Endodermal cell (in vitro differentiated cells): ENCODE measurements at regions not wholly inside any gene's neighbourhood (a gene's known extent, or its start where the extent isn't known, plus 50 kb on each side); places are given as distances from the start of the nearest gene placed in this dataset.

ENCODE experiments used
- DNase-seq: peaks from one replicate; pipeline ENCODE4 v3.0.0-alpha.2; 2017
- H3K27ac ChIP-seq: 2 replicates; pipeline ENCODE4 v1.5.1; 2013; ENCODE audit warnings: mild to moderate bottlenecking, low read depth, low read length, moderate library complexity
- H3K27me3 ChIP-seq: 2 replicates; pipeline ENCODE4 v1.6.1; 2013; ENCODE audit warnings: mild to moderate bottlenecking, low read length, moderate library complexity; ENCODE audit not compliant: insufficient read depth, control insufficient read depth, poor library complexity, severe bottlenecking
- H3K36me3 ChIP-seq: 2 replicates; pipeline ENCODE4 v1.7.0; 2013; ENCODE audit warnings: mild to moderate bottlenecking, low read length, moderate library complexity; ENCODE audit not compliant: control insufficient read depth, insufficient read depth
- H3K4me1 ChIP-seq: one replicate; pipeline ENCODE4 v1.7.0; 2013; ENCODE audit warnings: low read length; ENCODE audit not compliant: control insufficient read depth, insufficient read depth
- H3K4me3 ChIP-seq: 2 replicates; pipeline ENCODE4 v1.5.1; 2013; ENCODE audit warnings: mild to moderate bottlenecking, low read length, moderate library complexity
- H3K9ac ChIP-seq: 2 replicates; pipeline ENCODE4 v1.6.1; 2013; ENCODE audit warnings: mild to moderate bottlenecking, low read length, moderate library complexity; ENCODE audit not compliant: poor library complexity, severe bottlenecking; ENCODE audit errors: extremely low read depth
- H3K9me3 ChIP-seq: 2 replicates; pipeline ENCODE4 v1.6.1; 2013; ENCODE audit warnings: mild to moderate bottlenecking, low read length, moderate library complexity; ENCODE audit not compliant: control insufficient read depth
- H3K27ac Mint-ChIP-seq: 2 replicates; pipeline ENCODE4 v1.8.0; 2020; ENCODE audit warnings: mixed read lengths
- H3K27me3 Mint-ChIP-seq: 2 replicates; pipeline ENCODE4 v1.8.0; 2021; ENCODE audit warnings: mild to moderate bottlenecking, mixed read lengths; ENCODE audit not compliant: insufficient read depth
- H3K36me3 Mint-ChIP-seq: 2 replicates; pipeline ENCODE4 v1.8.0; 2020; ENCODE audit warnings: low read depth, mixed read lengths
- H3K4me1 Mint-ChIP-seq: 2 replicates; pipeline ENCODE4 v1.8.0; 2020; ENCODE audit warnings: mixed read lengths
- H3K4me3 Mint-ChIP-seq: 2 replicates; pipeline ENCODE4 v1.8.0; 2020; ENCODE audit warnings: mild to moderate bottlenecking, moderate library complexity, mixed read lengths
- H3K9me3 Mint-ChIP-seq: 2 replicates; pipeline ENCODE4 v1.8.0; 2020; ENCODE audit warnings: mild to moderate bottlenecking, mixed read lengths
- WGBS, 2 experiments: methylation state at CpG; one replicate each; pipeline versions ENCODE4 v1.1.5 to v1.1.7; 2013; ENCODE audit warnings: missing lambda C conversion rate in 2 of 2, mixed read lengths in 1 of 2; ENCODE audit not compliant: insufficient coverage in 1 of 2, insufficient read length in 1 of 2; 5-methylcytosine and 5-hydroxymethylcytosine counted together
- TF ChIP-seq, protein P1 (sequence below): fragments of 200-600 bp; sonication (generic); conservative IDR thresholded peaks from 2 replicates; pipeline ENCODE4 v1.5.0; 2021; ENCODE audit warnings: antibody characterized with exemption, mild to moderate bottlenecking

DNA sequence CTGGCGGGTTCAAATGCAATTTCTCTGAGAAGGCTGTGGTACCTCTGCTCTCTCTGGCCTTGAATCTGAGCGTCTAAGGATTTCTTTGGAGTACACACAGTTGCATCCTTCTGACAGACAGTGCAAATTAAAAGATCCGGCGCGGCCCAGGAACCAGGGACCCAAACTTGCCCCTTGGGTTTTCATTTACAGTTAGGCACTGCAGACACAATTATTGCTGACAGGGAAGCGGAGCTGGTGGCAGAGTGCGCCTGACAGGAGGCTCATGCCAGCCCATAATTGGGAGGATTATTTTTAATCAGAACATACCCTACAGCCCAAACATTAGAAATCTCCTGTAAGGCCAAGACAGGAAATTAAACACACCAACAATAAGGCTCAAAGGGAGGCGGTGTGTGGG, 1023.4 kb upstream of the RBFOX1 start:
- Mint-ChIP-seq H3K4me1 (peaks cover 13% of the 10 kb centered on the region), H3K36me3 (no peaks in the 10 kb centered on the region), H3K9me3 (no peaks in the 10 kb centered on the region), H3K27me3 (no peaks in the 10 kb centered on the region), H3K4me3 (no peak overlapping the region), H3K27ac (no peak overlapping the region)
- Histone ChIP-seq H3K9ac (no peak overlapping the region), H3K27me3 (no peaks in the 10 kb centered on the region), H3K36me3 (no peaks in the 10 kb centered on the region), H3K27ac (no peak overlapping the region), H3K4me1 (no peaks in the 10 kb centered on the region), H3K9me3 (peaks cover 7% of the 10 kb centered on the region), H3K4me3 (no peak overlapping the region)
- TF ChIP-seq, protein P1, sequence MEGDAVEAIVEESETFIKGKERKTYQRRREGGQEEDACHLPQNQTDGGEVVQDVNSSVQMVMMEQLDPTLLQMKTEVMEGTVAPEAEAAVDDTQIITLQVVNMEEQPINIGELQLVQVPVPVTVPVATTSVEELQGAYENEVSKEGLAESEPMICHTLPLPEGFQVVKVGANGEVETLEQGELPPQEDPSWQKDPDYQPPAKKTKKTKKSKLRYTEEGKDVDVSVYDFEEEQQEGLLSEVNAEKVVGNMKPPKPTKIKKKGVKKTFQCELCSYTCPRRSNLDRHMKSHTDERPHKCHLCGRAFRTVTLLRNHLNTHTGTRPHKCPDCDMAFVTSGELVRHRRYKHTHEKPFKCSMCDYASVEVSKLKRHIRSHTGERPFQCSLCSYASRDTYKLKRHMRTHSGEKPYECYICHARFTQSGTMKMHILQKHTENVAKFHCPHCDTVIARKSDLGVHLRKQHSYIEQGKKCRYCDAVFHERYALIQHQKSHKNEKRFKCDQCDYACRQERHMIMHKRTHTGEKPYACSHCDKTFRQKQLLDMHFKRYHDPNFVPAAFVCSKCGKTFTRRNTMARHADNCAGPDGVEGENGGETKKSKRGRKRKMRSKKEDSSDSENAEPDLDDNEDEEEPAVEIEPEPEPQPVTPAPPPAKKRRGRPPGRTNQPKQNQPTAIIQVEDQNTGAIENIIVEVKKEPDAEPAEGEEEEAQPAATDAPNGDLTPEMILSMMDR, result no peak
- WGBS, 2 experiments, result 89 to 92% methylated on average over 5 to 8 of the region's 8 CpGs
- no peak for DNase-seq

DNA sequence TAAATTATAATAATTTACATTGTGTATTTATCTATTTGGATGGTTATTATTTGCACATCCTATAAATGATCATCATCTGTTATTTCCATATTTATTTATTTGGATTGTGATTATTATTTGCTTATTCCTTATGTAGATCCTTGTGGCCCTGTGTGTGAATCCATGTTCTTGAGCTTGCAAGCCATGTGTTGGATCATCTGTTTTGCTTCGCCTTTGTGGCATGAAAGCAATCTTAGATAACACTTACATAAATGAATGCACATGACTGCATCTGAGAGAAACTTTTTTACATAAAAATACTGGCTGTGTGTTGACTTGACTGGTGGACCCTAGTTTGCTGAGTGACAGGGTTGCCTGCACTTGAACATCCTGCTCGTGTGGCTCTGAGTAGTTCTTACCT, 1024.5 kb upstream of the RBFOX1 start:
- Mint-ChIP-seq H3K9me3 (no peaks in the 10 kb centered on the region), H3K4me3 (no peak overlapping the region), H3K27me3 (no peaks in the 10 kb centered on the region), H3K27ac (no peak overlapping the region), H3K4me1 (peaks cover 13% of the 10 kb centered on the region), H3K36me3 (no peaks in the 10 kb centered on the region)
- 83 to 90% methylated on average over 1 to 2 of the region's 2 CpGs for WGBS, 2 experiments
- Histone ChIP-seq H3K9ac (no peak overlapping the region), H3K9me3 (peaks cover 7% of the 10 kb centered on the region), H3K27ac (no peak overlapping the region), H3K27me3 (no peaks in the 10 kb centered on the region), H3K4me1 (no peaks in the 10 kb centered on the region), H3K36me3 (no peaks in the 10 kb centered on the region), H3K4me3 (no peak overlapping the region)
- no peak for DNase-seq
- TF ChIP-seq, protein P1, result no peak

DNA sequence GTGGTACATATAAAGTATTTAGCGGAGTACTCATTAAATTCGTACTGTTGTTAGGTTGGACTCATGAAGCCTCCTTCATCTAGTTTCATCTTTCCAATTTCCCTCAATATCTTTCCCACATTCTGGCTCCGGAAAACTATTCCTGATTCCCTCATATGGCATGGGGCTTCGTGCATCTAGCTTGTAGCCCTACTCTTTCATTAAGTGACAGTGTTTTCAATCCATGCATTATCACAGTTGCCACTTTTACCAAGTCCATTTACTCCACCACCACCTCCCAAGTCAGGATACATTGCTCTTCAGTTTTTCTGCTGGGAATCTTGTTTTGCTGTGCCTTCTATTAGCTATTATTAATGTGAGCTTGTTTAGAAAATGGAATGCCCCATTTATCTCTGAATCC, 1032.1 kb upstream of the RBFOX1 start:
- H3K36me3 Mint-ChIP-seq, result peaks cover 2% of the 10 kb centered on the region
- Histone ChIP-seq H3K4me1 (no peaks in the 10 kb centered on the region), H3K9me3 (peaks cover 26% of the 10 kb centered on the region), H3K27me3 (no peaks in the 10 kb centered on the region), H3K36me3 (no peaks in the 10 kb centered on the region), H3K4me3 (no peak overlapping the region), H3K27ac (no peak overlapping the region), H3K9ac (no peak overlapping the region)
- DNase-seq, result no peak
- no peaks in the 10 kb centered on the region for H3K4me1 Mint-ChIP-seq
- H3K27ac Mint-ChIP-seq, result no peak overlapping the region
- TF ChIP-seq, protein P1, result no peak
- WGBS, 2 experiments, result 86 to 94% methylated on average over 4 of the region's 4 CpGs
- H3K4me3 Mint-ChIP-seq, result no peak overlapping the region
- H3K27me3 Mint-ChIP-seq, result no peaks in the 10 kb centered on the region
- H3K9me3 Mint-ChIP-seq, result peaks cover 28% of the 10 kb centered on the region
